ENCODE measurements at regions not wholly inside any gene's neighbourhood (a gene's known extent, or its start where the extent isn't known, plus 50 kb on each side); places are given as distances from the start of the nearest gene placed in this dataset.

- Histone ChIP-seq H3K4me1 (ENCODE audit: control insufficient read depth, insufficient read depth, low read length, poor library complexity, severe bottlenecking) (no peaks in the 10 kb centered on the region), H3K9me3 (ENCODE audit: control insufficient read depth in 2 of 2, low read length in 2 of 2) (no peaks in the 10 kb centered on the region), H3K27me3 (ENCODE audit: control insufficient read depth, insufficient read depth, low read length) (no peaks in the 10 kb centered on the region), H3K27ac (ENCODE audit: insufficient read depth, low read length, poor library complexity, severe bottlenecking) (no peak overlapping the region), H3K4me3 (ENCODE audit: low read depth, low read length) (no peak overlapping the region), H3K36me3 (ENCODE audit: control insufficient read depth, insufficient read depth, low read length) (no peaks in the 10 kb centered on the region)
- Mint-ChIP-seq H3K9me3 (no peaks in the 10 kb centered on the region), H3K27ac (no peak overlapping the region), H3K27me3 (no peaks in the 10 kb centered on the region), H3K4me1 (no peaks in the 10 kb centered on the region), H3K4me3 (no peak overlapping the region), H3K36me3 (no peaks in the 10 kb centered on the region)
- ATAC-seq (ENCODE audit: low read depth in 2 of 2) (no peak), DNase-seq (no peak)
These were observed 1104.2 kb upstream of the CITED2 start for GRCh38 chr6:140478631-140479030.

- H3K27ac ChIP-seq (ENCODE audit: insufficient read depth, low read length, poor library complexity, severe bottlenecking): no peak overlapping the region
- ATAC-seq (ENCODE audit: low read depth in 2 of 2): no peak
- no peaks in the 10 kb centered on the region for H3K9me3 Mint-ChIP-seq
- H3K27me3 ChIP-seq (ENCODE audit: control insufficient read depth, insufficient read depth, low read length): no peaks in the 10 kb centered on the region
- no peak overlapping the region for H3K27ac Mint-ChIP-seq
- H3K36me3 ChIP-seq (ENCODE audit: control insufficient read depth, insufficient read depth, low read length): no peaks in the 10 kb centered on the region
- no peak overlapping the region for H3K4me3 ChIP-seq (ENCODE audit: low read depth, low read length)
- no peak overlapping the region for H3K4me3 Mint-ChIP-seq
- H3K4me1 ChIP-seq (ENCODE audit: control insufficient read depth, insufficient read depth, low read length, poor library complexity, severe bottlenecking): no peaks in the 10 kb centered on the region
- H3K27me3 Mint-ChIP-seq: no peaks in the 10 kb centered on the region
- no peak for DNase-seq
- no peaks in the 10 kb centered on the region for H3K4me1 Mint-ChIP-seq
- no peaks in the 10 kb centered on the region for H3K9me3 ChIP-seq (ENCODE audit: control insufficient read depth in 2 of 2, low read length in 2 of 2)
- no peaks in the 10 kb centered on the region for H3K36me3 Mint-ChIP-seq
These were observed 1100.6 kb upstream of the CITED2 start for GRCh38 chr6:140475086-140475485.

GRCh38 chr6:140464720-140465119, 1090.3 kb upstream of the CITED2 start:
- Mint-ChIP-seq H3K9me3 (peaks cover 0 to 9% (median 4%) of the 10 kb centered on the region in 7 donors), H3K4me3 (no peak overlapping the region), H3K27me3 (no peaks in the 10 kb centered on the region), H3K36me3 (no peaks in the 10 kb centered on the region), H3K4me1 (no peaks in the 10 kb centered on the region), H3K27ac (no peak overlapping the region)
- no peaks in the 10 kb centered on the region for H3K4me1 ChIP-seq (ENCODE audit: control insufficient read depth, insufficient read depth, low read length, poor library complexity, severe bottlenecking)
- DNase-seq (no peak), ATAC-seq (ENCODE audit: low read depth in 2 of 2) (no peak)
- no peaks in the 10 kb centered on the region for H3K36me3 ChIP-seq (ENCODE audit: control insufficient read depth, insufficient read depth, low read length)
- H3K27ac ChIP-seq (ENCODE audit: insufficient read depth, low read length, poor library complexity, severe bottlenecking): no peak overlapping the region
- no peaks in the 10 kb centered on the region for H3K9me3 ChIP-seq (ENCODE audit: control insufficient read depth in 2 of 2, low read length in 2 of 2)
- no peaks in the 10 kb centered on the region for H3K27me3 ChIP-seq (ENCODE audit: control insufficient read depth, insufficient read depth, low read length)
- no peak overlapping the region for H3K4me3 ChIP-seq (ENCODE audit: low read depth, low read length)

GRCh38 chr6:140463312-140463710, 1088.9 kb upstream of the CITED2 start:
- H3K9me3 ChIP-seq (ENCODE audit: control insufficient read depth in 2 of 2, low read length in 2 of 2): no peaks in the 10 kb centered on the region
- H3K27me3 ChIP-seq (ENCODE audit: control insufficient read depth, insufficient read depth, low read length): no peaks in the 10 kb centered on the region
- no peaks in the 10 kb centered on the region for H3K4me1 Mint-ChIP-seq
- no peaks in the 10 kb centered on the region for H3K27me3 Mint-ChIP-seq
- H3K27ac Mint-ChIP-seq: no peak overlapping the region
- H3K9me3 Mint-ChIP-seq: peaks cover 0 to 5% (median 4%) of the 10 kb centered on the region in 7 donors
- no peaks in the 10 kb centered on the region for H3K36me3 ChIP-seq (ENCODE audit: control insufficient read depth, insufficient read depth, low read length)
- no peak overlapping the region for H3K4me3 ChIP-seq (ENCODE audit: low read depth, low read length)
- H3K27ac ChIP-seq (ENCODE audit: insufficient read depth, low read length, poor library complexity, severe bottlenecking): no peak overlapping the region
- DNase-seq (no peak), ATAC-seq (ENCODE audit: low read depth in 2 of 2) (no peak)
- H3K4me1 ChIP-seq (ENCODE audit: control insufficient read depth, insufficient read depth, low read length, poor library complexity, severe bottlenecking): no peaks in the 10 kb centered on the region
- no peak overlapping the region for H3K4me3 Mint-ChIP-seq
- no peaks in the 10 kb centered on the region for H3K36me3 Mint-ChIP-seq

GRCh38 chr6:140462453-140463311, 1088.2 kb upstream of the CITED2 start:
- Histone ChIP-seq H3K36me3 (ENCODE audit: control insufficient read depth, insufficient read depth, low read length) (no peaks in the 10 kb centered on the region), H3K27me3 (ENCODE audit: control insufficient read depth, insufficient read depth, low read length) (no peaks in the 10 kb centered on the region), H3K27ac (ENCODE audit: insufficient read depth, low read length, poor library complexity, severe bottlenecking) (no peak overlapping the region), H3K4me3 (ENCODE audit: low read depth, low read length) (no peak overlapping the region), H3K9me3 (ENCODE audit: control insufficient read depth in 2 of 2, low read length in 2 of 2) (no peaks in the 10 kb centered on the region), H3K4me1 (ENCODE audit: control insufficient read depth, insufficient read depth, low read length, poor library complexity, severe bottlenecking) (no peaks in the 10 kb centered on the region)
- DNase-seq (no peak), ATAC-seq (ENCODE audit: low read depth in 2 of 2) (no peak)
- no peaks in the 10 kb centered on the region for H3K4me1 Mint-ChIP-seq
- H3K9me3 Mint-ChIP-seq: peaks cover 0 to 5% (median 4%) of the 10 kb centered on the region in 7 donors
- no peak overlapping the region for H3K27ac Mint-ChIP-seq
- no peak overlapping the region for H3K4me3 Mint-ChIP-seq
- H3K36me3 Mint-ChIP-seq: no peaks in the 10 kb centered on the region
- no peaks in the 10 kb centered on the region for H3K27me3 Mint-ChIP-seq

- DNase-seq: no peak
- Histone ChIP-seq H3K9me3 (ENCODE audit: control insufficient read depth in 2 of 2, low read length in 2 of 2) (no peaks in the 10 kb centered on the region), H3K27me3 (ENCODE audit: control insufficient read depth, insufficient read depth, low read length) (no peaks in the 10 kb centered on the region), H3K4me3 (ENCODE audit: low read depth, low read length) (no peak overlapping the region), H3K36me3 (ENCODE audit: control insufficient read depth, insufficient read depth, low read length) (no peaks in the 10 kb centered on the region), H3K4me1 (ENCODE audit: control insufficient read depth, insufficient read depth, low read length, poor library complexity, severe bottlenecking) (no peaks in the 10 kb centered on the region), H3K27ac (ENCODE audit: insufficient read depth, low read length, poor library complexity, severe bottlenecking) (no peak overlapping the region)
- no peaks in the 10 kb centered on the region for H3K27me3 Mint-ChIP-seq
- H3K4me1 Mint-ChIP-seq: no peaks in the 10 kb centered on the region
- H3K9me3 Mint-ChIP-seq: peaks cover 0 to 5% (median 4%) of the 10 kb centered on the region in 7 donors
- ATAC-seq (ENCODE audit: low read depth in 2 of 2): no peak
- no peaks in the 10 kb centered on the region for H3K36me3 Mint-ChIP-seq
- H3K4me3 Mint-ChIP-seq: no peak overlapping the region
- H3K27ac Mint-ChIP-seq: no peak overlapping the region
These were observed 1087.6 kb upstream of the CITED2 start for GRCh38 chr6:140462076-140462452.

- Histone ChIP-seq H3K4me3 (ENCODE audit: low read depth, low read length) (no peak overlapping the region), H3K9me3 (ENCODE audit: control insufficient read depth in 2 of 2, low read length in 2 of 2) (no peaks in the 10 kb centered on the region), H3K36me3 (ENCODE audit: control insufficient read depth, insufficient read depth, low read length) (no peaks in the 10 kb centered on the region), H3K27me3 (ENCODE audit: control insufficient read depth, insufficient read depth, low read length) (no peaks in the 10 kb centered on the region), H3K4me1 (ENCODE audit: control insufficient read depth, insufficient read depth, low read length, poor library complexity, severe bottlenecking) (no peaks in the 10 kb centered on the region), H3K27ac (ENCODE audit: insufficient read depth, low read length, poor library complexity, severe bottlenecking) (no peak overlapping the region)
- DNase-seq (no peak), ATAC-seq (ENCODE audit: low read depth in 2 of 2) (no peak)
- H3K27me3 Mint-ChIP-seq: no peaks in the 10 kb centered on the region
- H3K27ac Mint-ChIP-seq: no peak overlapping the region
- H3K4me1 Mint-ChIP-seq: no peaks in the 10 kb centered on the region
- H3K4me3 Mint-ChIP-seq: no peak overlapping the region
- peaks cover 0 to 1% (median 0%) of the 10 kb centered on the region in 7 donors for H3K9me3 Mint-ChIP-seq
- H3K36me3 Mint-ChIP-seq: no peaks in the 10 kb centered on the region
These were observed 1085.8 kb upstream of the CITED2 start for GRCh38 chr6:140460267-140460666.

- H3K4me3 ChIP-seq (ENCODE audit: low read depth, low read length): no peak overlapping the region
- H3K27me3 ChIP-seq (ENCODE audit: control insufficient read depth, insufficient read depth, low read length): no peaks in the 10 kb centered on the region
- Mint-ChIP-seq H3K4me1 (no peaks in the 10 kb centered on the region), H3K4me3 (no peak overlapping the region), H3K27ac (no peak overlapping the region), H3K27me3 (no peaks in the 10 kb centered on the region), H3K9me3 (peaks cover 0 to 1% (median 0%) of the 10 kb centered on the region in 7 donors), H3K36me3 (no peaks in the 10 kb centered on the region)
- ATAC-seq (ENCODE audit: low read depth in 2 of 2) (no peak), DNase-seq (no peak)
- no peaks in the 10 kb centered on the region for H3K4me1 ChIP-seq (ENCODE audit: control insufficient read depth, insufficient read depth, low read length, poor library complexity, severe bottlenecking)
- no peaks in the 10 kb centered on the region for H3K9me3 ChIP-seq (ENCODE audit: control insufficient read depth in 2 of 2, low read length in 2 of 2)
- H3K36me3 ChIP-seq (ENCODE audit: control insufficient read depth, insufficient read depth, low read length): no peaks in the 10 kb centered on the region
- H3K27ac ChIP-seq (ENCODE audit: insufficient read depth, low read length, poor library complexity, severe bottlenecking): no peak overlapping the region
These were observed 1084.8 kb upstream of the CITED2 start for GRCh38 chr6:140459209-140459608.

Data from CD4-positive, CD25-positive, alpha-beta regulatory T cell (primary cell).